GM12872 (cell line): ENCODE measurements at regions not wholly inside any gene's neighbourhood (a gene's known extent, or its start where the extent isn't known, plus 50 kb on each side); places are given as distances from the start of the nearest gene placed in this dataset.

Experiments
- TF ChIP-seq, protein P1 (sequence below): IDR thresholded peaks from 3 replicates; pipeline ENCODE4 v1.5.1; 2011; ENCODE audit warnings: low read depth, mild to moderate bottlenecking, low read length, moderate library complexity; ENCODE audit not compliant: insufficient read depth

DNA sequence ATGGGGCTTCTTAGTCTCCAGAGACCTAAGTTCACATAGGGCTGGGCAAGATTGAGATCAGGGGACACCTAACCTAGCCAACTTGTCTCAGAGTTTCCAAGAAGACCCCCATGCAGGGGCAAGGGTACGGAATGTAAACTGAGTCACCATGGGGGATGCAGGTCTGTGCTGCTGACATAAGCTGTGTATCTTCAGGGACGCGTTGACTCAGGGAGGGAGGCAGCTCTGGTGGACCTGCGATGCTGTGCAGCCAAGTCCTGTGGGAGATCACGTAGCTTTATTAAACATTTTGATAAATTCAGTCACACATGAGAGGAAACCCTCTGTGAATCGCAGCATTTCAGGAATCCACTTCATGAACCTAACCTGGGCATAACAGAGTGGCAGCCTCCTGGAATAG, 216.0 kb downstream of the ANKRD30B start:
- TF ChIP-seq, protein P1, sequence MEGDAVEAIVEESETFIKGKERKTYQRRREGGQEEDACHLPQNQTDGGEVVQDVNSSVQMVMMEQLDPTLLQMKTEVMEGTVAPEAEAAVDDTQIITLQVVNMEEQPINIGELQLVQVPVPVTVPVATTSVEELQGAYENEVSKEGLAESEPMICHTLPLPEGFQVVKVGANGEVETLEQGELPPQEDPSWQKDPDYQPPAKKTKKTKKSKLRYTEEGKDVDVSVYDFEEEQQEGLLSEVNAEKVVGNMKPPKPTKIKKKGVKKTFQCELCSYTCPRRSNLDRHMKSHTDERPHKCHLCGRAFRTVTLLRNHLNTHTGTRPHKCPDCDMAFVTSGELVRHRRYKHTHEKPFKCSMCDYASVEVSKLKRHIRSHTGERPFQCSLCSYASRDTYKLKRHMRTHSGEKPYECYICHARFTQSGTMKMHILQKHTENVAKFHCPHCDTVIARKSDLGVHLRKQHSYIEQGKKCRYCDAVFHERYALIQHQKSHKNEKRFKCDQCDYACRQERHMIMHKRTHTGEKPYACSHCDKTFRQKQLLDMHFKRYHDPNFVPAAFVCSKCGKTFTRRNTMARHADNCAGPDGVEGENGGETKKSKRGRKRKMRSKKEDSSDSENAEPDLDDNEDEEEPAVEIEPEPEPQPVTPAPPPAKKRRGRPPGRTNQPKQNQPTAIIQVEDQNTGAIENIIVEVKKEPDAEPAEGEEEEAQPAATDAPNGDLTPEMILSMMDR = no peak

DNA sequence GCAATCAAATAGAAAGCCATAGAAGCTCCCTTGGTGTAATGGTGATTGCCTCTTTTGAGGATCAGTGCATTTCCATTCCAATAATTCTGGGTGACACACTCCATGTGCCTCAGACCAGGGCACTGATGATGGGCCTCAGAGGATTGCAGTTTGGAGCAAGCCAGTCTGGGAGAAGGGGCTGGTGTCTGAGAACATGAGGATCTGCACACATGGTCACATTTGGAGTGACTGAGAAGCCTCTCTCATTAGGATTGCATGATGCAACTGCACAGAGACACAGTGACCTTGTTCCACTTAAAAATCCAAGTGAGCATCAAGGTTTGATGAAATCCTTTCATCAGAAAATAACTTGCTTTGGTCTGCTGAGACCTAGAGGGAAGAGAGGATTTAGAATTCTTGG, 216.4 kb downstream of the ANKRD30B start:
- TF ChIP-seq, protein P1 = no peak

DNA sequence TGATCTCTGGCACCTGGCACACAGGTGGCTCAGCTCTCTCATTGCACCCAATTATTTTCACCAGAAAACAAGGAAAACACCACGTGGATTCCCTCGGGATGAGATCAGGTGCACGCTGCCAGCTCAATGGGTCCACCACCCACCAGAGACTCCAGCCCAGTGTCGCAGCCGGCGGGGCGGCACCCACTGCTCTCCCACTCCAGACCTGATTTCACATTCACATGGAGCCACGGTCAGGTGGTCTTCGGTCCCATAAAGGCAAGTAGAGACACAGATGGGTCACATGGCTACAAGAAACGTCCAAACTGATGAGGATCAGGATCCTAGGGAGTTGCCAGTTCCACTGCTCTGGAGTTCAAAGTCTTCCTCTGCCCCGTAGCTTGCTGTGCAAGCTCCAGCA, 217.6 kb downstream of the ANKRD30B start:
- TF ChIP-seq, protein P1 = no peak

DNA sequence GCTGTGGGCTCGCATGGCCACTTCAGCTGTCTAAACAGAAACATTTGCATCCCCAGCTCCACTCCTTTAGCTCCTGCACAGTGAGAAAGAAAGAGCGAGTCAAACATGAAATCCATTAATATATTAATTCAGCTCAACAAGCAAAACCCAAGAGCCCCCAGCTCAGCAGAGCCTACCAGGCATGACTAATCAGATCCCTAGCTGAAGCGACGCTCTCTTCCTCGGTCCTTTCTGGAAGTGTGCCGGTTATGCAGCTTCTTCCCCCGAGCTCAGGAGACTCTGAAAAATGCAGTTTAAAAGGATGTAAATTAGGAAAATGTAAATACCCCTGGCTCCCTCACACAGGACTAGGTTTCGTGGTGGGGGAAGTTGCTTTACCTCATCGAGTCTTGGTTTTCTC, 221.5 kb downstream of the ANKRD30B start:
- TF ChIP-seq, protein P1 = no peak

DNA sequence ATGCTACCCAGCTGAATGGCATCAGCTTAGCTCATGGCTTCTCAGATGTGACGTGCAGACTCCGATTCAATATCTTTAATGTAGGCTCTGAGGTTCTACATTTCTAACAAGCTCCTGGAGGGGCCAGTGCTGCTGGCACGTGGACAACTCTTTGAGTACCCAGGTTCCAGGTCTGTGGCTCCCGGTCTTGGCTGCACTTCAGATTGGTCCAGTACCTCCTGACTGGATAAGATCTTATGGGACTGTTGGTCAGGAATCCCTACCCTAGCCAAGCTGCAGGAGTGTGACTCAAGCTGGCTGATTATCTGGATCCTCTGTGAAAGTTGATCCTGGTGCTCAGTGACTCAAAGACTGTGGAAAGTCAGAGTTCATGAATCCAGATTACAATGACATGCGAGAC, 222.1 kb downstream of the ANKRD30B start:
- TF ChIP-seq, protein P1 = no peak

DNA sequence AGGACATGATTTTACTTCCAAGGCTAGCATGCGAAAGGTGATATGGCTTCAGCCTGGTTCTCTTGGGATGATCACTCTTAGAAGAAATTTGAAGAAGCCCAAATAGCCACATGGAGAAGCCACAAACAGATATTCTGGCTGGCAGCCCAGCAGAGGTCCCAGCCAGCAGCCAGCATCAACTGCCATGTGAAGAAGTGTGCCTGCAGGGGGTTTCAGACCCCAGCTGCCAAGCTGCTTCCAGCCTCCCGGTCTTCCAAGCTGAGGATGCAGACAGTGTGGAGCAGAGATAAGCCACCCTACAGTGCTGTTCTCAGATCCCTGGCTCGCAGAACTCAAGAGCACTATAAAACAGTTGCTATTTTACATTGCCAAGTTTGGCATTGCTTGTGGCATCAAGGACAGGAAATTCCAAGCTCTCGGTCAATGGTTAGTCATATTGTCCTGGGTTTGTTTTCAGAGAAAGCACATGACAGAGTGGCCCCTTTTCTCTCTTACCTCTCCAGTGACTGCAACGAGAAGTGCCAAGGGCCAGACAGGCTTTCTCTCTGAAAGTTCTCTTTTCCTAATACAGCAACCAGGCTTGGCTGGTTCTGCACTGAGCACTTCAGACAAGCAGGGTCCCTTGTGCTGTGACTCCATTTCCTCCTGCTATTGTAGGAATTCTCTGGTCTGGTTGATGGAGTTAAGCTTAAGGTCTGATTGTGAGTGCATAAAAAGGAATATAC, 223.7 kb downstream of the ANKRD30B start:
- TF ChIP-seq, protein P1 = no peak

DNA sequence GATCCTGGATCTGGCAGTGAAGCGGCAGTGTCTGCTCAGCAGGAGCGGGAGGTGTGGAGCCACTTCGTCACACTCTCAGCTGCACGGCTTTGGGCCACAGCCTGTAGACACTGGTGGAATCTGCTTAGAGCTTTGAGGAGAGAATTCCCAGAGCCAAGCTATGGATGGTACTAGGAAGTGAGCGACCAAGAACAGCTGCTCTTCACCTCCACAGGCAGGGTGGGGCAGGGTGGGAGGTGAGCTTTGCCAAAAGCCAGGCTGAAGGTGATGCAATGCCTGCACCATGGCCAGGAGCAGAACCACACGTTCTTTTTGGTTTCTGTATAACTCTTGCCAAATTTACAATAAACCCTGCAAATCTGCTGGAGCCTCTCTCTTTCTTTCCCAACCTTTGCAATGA, 226.1 kb downstream of the ANKRD30B start:
- TF ChIP-seq, protein P1 = no peak

DNA sequence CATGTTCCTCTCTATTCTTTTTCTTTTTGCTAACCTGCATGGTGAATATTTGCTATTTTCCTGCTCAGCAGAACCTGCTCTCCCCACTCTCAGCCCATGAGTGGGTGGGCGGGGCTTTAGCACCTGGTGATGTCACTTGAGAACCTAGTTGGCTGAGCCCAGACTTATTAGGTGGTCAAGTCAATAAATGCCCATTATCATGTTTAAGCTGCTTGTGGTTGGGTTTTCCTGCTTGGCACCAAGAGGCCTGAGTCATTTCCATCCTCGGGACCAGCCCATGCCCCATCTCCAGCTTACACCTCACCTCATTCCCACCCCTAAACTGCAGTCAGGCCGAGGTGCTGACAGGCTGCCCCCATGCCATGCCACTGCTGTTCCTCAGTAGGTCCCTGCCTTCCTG, 226.6 kb downstream of the ANKRD30B start:
- TF ChIP-seq, protein P1 = no peak
